ENCODE measurements at regions not wholly inside any gene's neighbourhood (a gene's known extent, or its start where the extent isn't known, plus 50 kb on each side); places are given as distances from the start of the nearest gene placed in this dataset.
"Not testable (repeated sequence)": the region's sequence is repeated elsewhere in the genome, so short reads cannot be mapped to it uniquely, and the experiment has no call there.

DNA sequence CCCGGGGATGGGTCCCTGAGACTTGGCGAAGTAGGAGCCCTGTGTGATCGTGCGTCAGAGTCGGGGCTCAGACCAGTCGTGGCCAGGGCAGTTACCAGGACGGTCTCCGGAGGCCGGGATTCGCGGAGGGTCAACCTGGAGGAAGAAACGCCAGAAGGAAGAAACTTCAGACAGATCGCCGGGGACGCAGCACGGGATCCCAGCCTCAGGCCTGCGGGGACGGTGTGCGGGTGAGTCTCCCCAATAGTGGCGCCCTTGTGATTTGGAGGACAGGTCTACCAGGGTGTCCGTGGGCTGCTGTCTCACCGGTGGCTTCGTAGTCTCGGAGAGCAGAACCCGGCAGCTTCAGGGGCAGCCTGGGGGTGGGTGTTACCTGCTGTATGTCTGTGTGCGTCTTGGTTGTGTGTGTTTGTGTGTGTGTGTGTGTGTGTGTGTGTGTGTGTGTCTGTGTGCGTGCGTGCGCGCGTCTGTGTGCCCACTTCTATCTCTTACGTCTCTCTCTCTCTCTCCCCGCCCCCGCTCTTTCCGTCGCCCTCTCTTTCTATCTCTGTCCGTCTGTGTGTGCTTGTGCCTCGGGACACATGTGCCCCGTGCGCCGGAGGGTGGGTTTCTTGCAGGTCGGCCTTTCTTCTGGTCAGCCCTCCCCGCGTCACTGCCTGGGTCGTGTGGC lies 1406.4 kb upstream of the PCDH10 start:
- 77% methylated on average over 22 of the region's 45 CpGs for WGBS (ENCODE audit: insufficient coverage, insufficient replicate concordance, low lambda C conversion rate, missing lambda C conversion rate)
- not testable (repeated sequence) for H3K36me3 ChIP-seq (ENCODE audit: control insufficient read depth in 2 of 2, insufficient read depth in 2 of 2, low read length in 1 of 2); H3K79me2 ChIP-seq (ENCODE audit: control insufficient read depth, insufficient read depth, low read length)

DNA sequence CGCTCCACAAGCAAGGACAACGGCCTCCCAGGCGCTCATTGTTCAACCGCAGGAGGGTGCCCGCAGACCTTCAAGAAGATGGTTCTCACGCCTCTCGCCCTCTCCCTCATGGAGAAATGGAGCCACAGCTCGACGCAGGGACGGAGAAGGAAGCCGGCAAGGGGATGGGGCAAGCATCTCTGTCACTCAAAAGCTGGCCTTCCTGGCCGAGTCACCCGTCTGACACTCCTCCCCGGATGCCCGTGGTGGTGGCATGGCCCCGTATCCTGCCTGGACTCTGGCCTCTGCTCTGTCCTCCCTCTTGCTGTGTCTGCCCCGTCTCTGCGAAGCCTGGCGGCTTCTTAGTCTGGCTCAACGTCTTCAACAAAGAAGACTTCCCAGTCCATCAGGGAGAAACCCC lies 1405.7 kb upstream of the PCDH10 start:
- H3K4me2 ChIP-seq (ENCODE audit: control insufficient read depth, insufficient read depth); H3K4me1 ChIP-seq (ENCODE audit: control insufficient read depth, insufficient read depth, low read length); RAD21 ChIA-PET (ENCODE audit: unreplicated experiment); H3K9ac ChIP-seq (ENCODE audit: control insufficient read depth, insufficient read depth, low read length); H4K20me1 ChIP-seq (ENCODE audit: control insufficient read depth, insufficient read depth); H3K27me3 ChIP-seq (replicated peaks in 1 of 2; ENCODE audit: control insufficient read depth in 2 of 2, insufficient read depth in 2 of 2, low read length in 1 of 2); SMC1A ChIA-PET (ENCODE audit: uncharacterized antibody, unreplicated experiment); H3K79me2 ChIP-seq (ENCODE audit: control insufficient read depth, insufficient read depth, low read length); H2AFZ ChIP-seq (ENCODE audit: control insufficient read depth, low read depth, low read length); CTCF ChIA-PET; BruUV-seq (replicated peaks); H3K4me3 ChIP-seq; H3K9me3 ChIP-seq (replicated peaks; ENCODE audit: control insufficient read depth, insufficient read depth, low read length); H3K36me3 ChIP-seq (ENCODE audit: control insufficient read depth in 2 of 2, insufficient read depth in 2 of 2, low read length in 1 of 2); intact Hi-C loops (cut with micrococcal nuclease; ENCODE audit: unreplicated experiment); H3K27ac ChIP-seq (ENCODE audit: control insufficient read depth, insufficient read depth); DNase-seq (ENCODE audit: low read depth, low spot score); ATAC-seq; POLR2A ChIA-PET; in situ Hi-C loops (cut with MboI); FAIRE-seq: not testable (repeated sequence)
- WGBS (ENCODE audit: insufficient coverage, insufficient replicate concordance, low lambda C conversion rate, missing lambda C conversion rate) = 55% methylated on average over 9 of the region's 20 CpGs

More for the DNA sequence above, 1406.4 kb upstream of the PCDH10 start:
- CTCF ChIA-PET; H2AFZ ChIP-seq (ENCODE audit: control insufficient read depth, low read depth, low read length); H3K4me3 ChIP-seq; intact Hi-C loops (cut with micrococcal nuclease; ENCODE audit: unreplicated experiment); H3K9ac ChIP-seq (ENCODE audit: control insufficient read depth, insufficient read depth, low read length); H3K27me3 ChIP-seq (replicated peaks in 1 of 2; ENCODE audit: control insufficient read depth in 2 of 2, insufficient read depth in 2 of 2, low read length in 1 of 2); RAD21 ChIA-PET (ENCODE audit: unreplicated experiment); H3K4me2 ChIP-seq (ENCODE audit: control insufficient read depth, insufficient read depth); ATAC-seq; in situ Hi-C loops (cut with MboI); H3K4me1 ChIP-seq (ENCODE audit: control insufficient read depth, insufficient read depth, low read length); H4K20me1 ChIP-seq (ENCODE audit: control insufficient read depth, insufficient read depth); H3K27ac ChIP-seq (ENCODE audit: control insufficient read depth, insufficient read depth); DNase-seq (ENCODE audit: low read depth, low spot score); H3K9me3 ChIP-seq (replicated peaks; ENCODE audit: control insufficient read depth, insufficient read depth, low read length); BruUV-seq (replicated peaks); FAIRE-seq; POLR2A ChIA-PET; SMC1A ChIA-PET (ENCODE audit: uncharacterized antibody, unreplicated experiment): not testable (repeated sequence)

DNA sequence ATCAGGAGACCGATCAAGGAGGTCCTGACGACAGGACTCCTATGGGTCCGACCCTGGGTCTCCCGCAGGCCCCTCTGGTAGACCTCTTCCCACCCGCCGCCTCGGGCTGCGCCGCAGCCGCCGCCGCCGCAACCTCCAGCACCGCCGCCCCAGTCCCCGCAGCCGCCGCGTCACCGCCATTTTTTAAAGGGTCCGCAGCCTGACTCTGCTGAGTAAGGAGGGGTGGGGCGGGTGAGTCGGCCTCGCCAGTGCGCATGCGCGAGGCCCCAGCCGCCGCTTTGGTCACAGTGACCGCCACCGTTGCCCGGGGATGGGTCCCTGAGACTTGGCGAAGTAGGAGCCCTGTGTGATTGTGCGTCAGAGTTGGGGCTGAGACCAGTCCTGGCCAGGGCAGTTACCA lies 1401.9 kb upstream of the PCDH10 start:
- intact Hi-C loops (cut with micrococcal nuclease; ENCODE audit: unreplicated experiment); H3K4me1 ChIP-seq (ENCODE audit: control insufficient read depth, insufficient read depth, low read length); H3K4me3 ChIP-seq; in situ Hi-C loops (cut with MboI); H3K36me3 ChIP-seq (ENCODE audit: control insufficient read depth in 2 of 2, insufficient read depth in 2 of 2, low read length in 1 of 2); ATAC-seq; H2AFZ ChIP-seq (ENCODE audit: control insufficient read depth, low read depth, low read length); BruUV-seq (replicated peaks); H3K9me3 ChIP-seq (replicated peaks; ENCODE audit: control insufficient read depth, insufficient read depth, low read length); DNase-seq (ENCODE audit: low read depth, low spot score); CTCF ChIA-PET; RAD21 ChIA-PET (ENCODE audit: unreplicated experiment); FAIRE-seq; H3K27me3 ChIP-seq (replicated peaks in 1 of 2; ENCODE audit: control insufficient read depth in 2 of 2, insufficient read depth in 2 of 2, low read length in 1 of 2); H4K20me1 ChIP-seq (ENCODE audit: control insufficient read depth, insufficient read depth); H3K79me2 ChIP-seq (ENCODE audit: control insufficient read depth, insufficient read depth, low read length); POLR2A ChIA-PET; H3K4me2 ChIP-seq (ENCODE audit: control insufficient read depth, insufficient read depth); SMC1A ChIA-PET (ENCODE audit: uncharacterized antibody, unreplicated experiment); H3K9ac ChIP-seq (ENCODE audit: control insufficient read depth, insufficient read depth, low read length); H3K27ac ChIP-seq (ENCODE audit: control insufficient read depth, insufficient read depth): not testable (repeated sequence)
- WGBS (ENCODE audit: insufficient coverage, insufficient replicate concordance, low lambda C conversion rate, missing lambda C conversion rate) = 92% methylated on average over 14 of the region's 34 CpGs

DNA sequence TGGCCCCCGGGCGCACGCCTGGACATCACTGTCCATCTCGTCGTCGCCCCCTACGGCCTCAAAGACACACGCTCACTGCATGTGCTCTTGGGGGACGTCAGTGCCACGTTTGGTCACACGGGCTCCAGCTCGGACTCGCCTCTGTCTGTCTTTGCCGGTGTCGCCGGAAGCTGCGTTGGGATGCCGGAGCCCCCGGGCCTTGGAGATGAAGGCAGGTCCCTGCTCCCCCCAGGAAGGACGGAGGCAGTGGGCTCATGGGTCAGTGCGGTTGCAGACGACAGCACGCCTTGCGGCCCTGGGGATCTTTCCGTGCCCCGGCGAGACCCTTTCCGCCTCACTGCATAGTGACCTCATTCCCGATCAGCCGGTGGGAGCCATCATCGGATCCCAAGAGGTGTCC lies 1399.9 kb upstream of the PCDH10 start:
- SMC1A ChIA-PET (ENCODE audit: uncharacterized antibody, unreplicated experiment); H3K36me3 ChIP-seq (ENCODE audit: control insufficient read depth in 2 of 2, insufficient read depth in 2 of 2, low read length in 1 of 2); H3K27ac ChIP-seq (ENCODE audit: control insufficient read depth, insufficient read depth); RAD21 ChIA-PET (ENCODE audit: unreplicated experiment); in situ Hi-C loops (cut with MboI); H3K4me3 ChIP-seq; ATAC-seq; CTCF ChIA-PET; FAIRE-seq; BruUV-seq (replicated peaks); H3K9ac ChIP-seq (ENCODE audit: control insufficient read depth, insufficient read depth, low read length); H3K4me1 ChIP-seq (ENCODE audit: control insufficient read depth, insufficient read depth, low read length); H2AFZ ChIP-seq (ENCODE audit: control insufficient read depth, low read depth, low read length); DNase-seq (ENCODE audit: low read depth, low spot score); H4K20me1 ChIP-seq (ENCODE audit: control insufficient read depth, insufficient read depth); POLR2A ChIA-PET; H3K9me3 ChIP-seq (replicated peaks; ENCODE audit: control insufficient read depth, insufficient read depth, low read length); intact Hi-C loops (cut with micrococcal nuclease; ENCODE audit: unreplicated experiment); H3K27me3 ChIP-seq (replicated peaks in 1 of 2; ENCODE audit: control insufficient read depth in 2 of 2, insufficient read depth in 2 of 2, low read length in 1 of 2); H3K4me2 ChIP-seq (ENCODE audit: control insufficient read depth, insufficient read depth); H3K79me2 ChIP-seq (ENCODE audit: control insufficient read depth, insufficient read depth, low read length): not testable (repeated sequence)
- no CpG with 5 or more reads among the region's 31 CpGs for WGBS (ENCODE audit: insufficient coverage, insufficient replicate concordance, low lambda C conversion rate, missing lambda C conversion rate)

Measured in GM12878 (cell line).